CD8-positive, alpha-beta memory T cell (primary cell): ENCODE measurements at regions not wholly inside any gene's neighbourhood (a gene's known extent, or its start where the extent isn't known, plus 50 kb on each side); places are given as distances from the start of the nearest gene placed in this dataset.
"Not testable (repeated sequence)": the region's sequence is repeated elsewhere in the genome, so short reads cannot be mapped to it uniquely, and the experiment has no call there.

Source experiments
- CTCF ChIA-PET: fragments of 350-600 bp; sonication (Branson Sonifier 250); formaldehyde crosslinking; loops from one replicate; lab custom pipeline; 2021; ENCODE audit warnings: antibody characterized with exemption; lab: Charles Lee
- POLR2A ChIA-PET: fragments of 350-600 bp; sonication (Branson Sonifier 250); formaldehyde crosslinking; loops from one replicate; lab custom pipeline; 2021; ENCODE audit warnings: antibody characterized with exemption; lab: Charles Lee
- DNase-seq, 5 donors: peaks; one replicate each; pipeline versions ENCODE4 v3.0.0 to v3.0.0-alpha.2; 2020 to 2022; ENCODE audit warnings: mixed read lengths in 1 of 5
- H3K27ac ChIP-seq: one replicate; pipeline ENCODE4 v1.7.0; 2013; ENCODE audit warnings: low read depth, mild to moderate bottlenecking, low read length, moderate library complexity
- H3K27me3 ChIP-seq: 2 replicates; pipeline ENCODE4 v1.7.0; 2013; ENCODE audit warnings: low read length, mild to moderate bottlenecking; ENCODE audit not compliant: insufficient read depth, poor library complexity, severe bottlenecking
- H3K36me3 ChIP-seq: 2 replicates; pipeline ENCODE4 v1.7.0; 2013; ENCODE audit warnings: mild to moderate bottlenecking, low read length, moderate library complexity; ENCODE audit not compliant: insufficient read depth
- H3K4me1 ChIP-seq: 2 replicates; pipeline ENCODE4 v1.7.0; 2013; ENCODE audit warnings: mild to moderate bottlenecking, low read length, moderate library complexity; ENCODE audit not compliant: insufficient read depth
- H3K4me3 ChIP-seq: 2 replicates; pipeline ENCODE4 v1.7.0; 2013; ENCODE audit warnings: mild to moderate bottlenecking, low read length
- H3K9me3 ChIP-seq: 2 replicates; pipeline ENCODE4 v1.7.0; 2013; ENCODE audit warnings: mild to moderate bottlenecking, low read length
- H3K27ac Mint-ChIP-seq, 8 donors: one replicate each; pipeline ENCODE4 v1.8.0; 2020 to 2021; ENCODE audit warnings: mixed read lengths in 8 of 8, mild to moderate bottlenecking in 6 of 8, inconsistent platforms in 3 of 8, moderate library complexity in 3 of 8
- H3K27me3 Mint-ChIP-seq, 2 donors: one replicate each; pipeline ENCODE4 v1.8.0; 2020 to 2021; ENCODE audit warnings: mixed read lengths in 2 of 2, mild to moderate bottlenecking in 1 of 2, moderate library complexity in 1 of 2
- H3K36me3 Mint-ChIP-seq, 3 donors: one replicate each; pipeline ENCODE4 v1.8.0; 2020 to 2021; ENCODE audit warnings: mixed read lengths in 3 of 3, inconsistent platforms in 1 of 3, mild to moderate bottlenecking in 1 of 3
- H3K4me1 Mint-ChIP-seq, 3 donors: one replicate each; pipeline ENCODE4 v1.8.0; 2020 to 2021; ENCODE audit warnings: mixed read lengths in 3 of 3, inconsistent platforms in 1 of 3, mild to moderate bottlenecking in 1 of 3
- H3K4me3 Mint-ChIP-seq, 7 donors: one replicate each; pipeline ENCODE4 v1.8.0; 2020 to 2021; ENCODE audit warnings: mixed read lengths in 7 of 7, mild to moderate bottlenecking in 6 of 7, moderate library complexity in 4 of 7, inconsistent platforms in 2 of 7
- H3K9me3 Mint-ChIP-seq, 5 donors: one replicate each; pipeline ENCODE4 v1.8.0; 2020 to 2022; ENCODE audit warnings: mixed read lengths in 5 of 5, mild to moderate bottlenecking in 3 of 5, moderate library complexity in 2 of 5, inconsistent platforms in 1 of 5

- Mint-ChIP-seq H3K27me3 (no peaks in the 10 kb centered on the region), H3K27ac (no peak overlapping the region), H3K36me3 (peaks cover 0 to 2% (median 0%) of the 10 kb centered on the region in 3 donors), H3K4me3 (no peak overlapping the region), H3K9me3 (peaks cover 7 to 40% (median 17%) of the 10 kb centered on the region in 5 donors), H3K4me1 (no peaks in the 10 kb centered on the region)
- ChIA-PET POLR2A (no interaction called here), CTCF (no interaction called here)
- Histone ChIP-seq H3K4me3 (no peak overlapping the region), H3K36me3 (no peaks in the 10 kb centered on the region), H3K9me3 (no peaks in the 10 kb centered on the region), H3K4me1 (no peaks in the 10 kb centered on the region), H3K27ac (no peak overlapping the region), H3K27me3 (no peaks in the 10 kb centered on the region)
- no peak for DNase-seq
Measured at GRCh38 chr11:50267851-50268250, 235.2 kb downstream of the OR4C45 start.

- Histone ChIP-seq H3K27ac (no peak overlapping the region), H3K4me3 (no peak overlapping the region), H3K27me3 (no peaks in the 10 kb centered on the region), H3K4me1 (no peaks in the 10 kb centered on the region), H3K36me3 (no peaks in the 10 kb centered on the region), H3K9me3 (no peaks in the 10 kb centered on the region)
- Mint-ChIP-seq H3K4me1 (no peaks in the 10 kb centered on the region), H3K4me3 (no peak overlapping the region), H3K9me3 (peaks cover 16 to 29% (median 23%) of the 10 kb centered on the region in 5 donors), H3K27ac (no peak overlapping the region), H3K36me3 (no peaks in the 10 kb centered on the region), H3K27me3 (no peaks in the 10 kb centered on the region)
- CTCF ChIA-PET: no interaction called here
- POLR2A ChIA-PET: no interaction called here
- DNase-seq: no peak
Measured at GRCh38 chr11:50275133-50275532, 242.5 kb downstream of the OR4C45 start.

DNA sequence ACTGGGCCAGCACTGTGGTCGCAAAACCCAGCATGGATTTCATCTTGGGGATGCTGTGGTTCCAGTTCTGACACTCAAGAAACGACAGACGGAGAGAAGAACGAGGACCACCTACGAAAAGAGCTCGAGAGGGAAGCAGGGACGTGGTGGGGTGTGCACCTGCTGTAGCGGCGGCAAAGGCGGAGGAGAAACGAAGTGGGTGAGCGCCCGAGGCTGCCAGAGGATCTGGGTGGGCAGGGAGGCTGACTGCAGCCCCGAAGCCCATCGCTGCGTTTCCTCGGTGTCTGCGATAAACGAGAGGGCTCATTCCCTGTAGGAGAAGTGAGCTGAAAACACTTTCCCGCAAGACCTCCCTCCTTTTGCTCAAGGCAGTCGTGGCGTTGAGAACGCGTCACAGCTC lies 246.1 kb downstream of the OR4C45 start:
- Histone ChIP-seq H3K4me1 (no peaks in the 10 kb centered on the region), H3K36me3 (no peaks in the 10 kb centered on the region), H3K4me3 (no peak overlapping the region), H3K27ac (no peak overlapping the region), H3K9me3 (no peaks in the 10 kb centered on the region), H3K27me3 (no peaks in the 10 kb centered on the region)
- Mint-ChIP-seq H3K27ac (no peak overlapping the region), H3K4me1 (no peaks in the 10 kb centered on the region), H3K36me3 (no peaks in the 10 kb centered on the region), H3K27me3 (no peaks in the 10 kb centered on the region), H3K4me3 (no peak overlapping the region), H3K9me3 (peaks cover 13 to 40% (median 26%) of the 10 kb centered on the region in 5 donors)
- DNase-seq: no peak
- ChIA-PET CTCF (no interaction called here), POLR2A (no interaction called here)

GRCh38 chr11:50298182-50298988 lies 265.7 kb downstream of the OR4C45 start:
- no peaks in the 10 kb centered on the region for H3K27me3 Mint-ChIP-seq
- no peak overlapping the region for H3K27ac Mint-ChIP-seq
- ChIA-PET POLR2A (no interaction called here), CTCF (no interaction called here)
- H3K27ac ChIP-seq: no peak overlapping the region
- no peaks in the 10 kb centered on the region for H3K9me3 ChIP-seq
- H3K4me3 ChIP-seq: no peak overlapping the region
- H3K4me1 Mint-ChIP-seq: no peaks in the 10 kb centered on the region
- H3K27me3 ChIP-seq: no peaks in the 10 kb centered on the region
- H3K9me3 Mint-ChIP-seq: peaks cover 3 to 18% (median 10%) of the 10 kb centered on the region in 5 donors
- no peaks in the 10 kb centered on the region for H3K4me1 ChIP-seq
- no peaks in the 10 kb centered on the region for H3K36me3 Mint-ChIP-seq
- DNase-seq: no peak
- H3K4me3 Mint-ChIP-seq: no peak overlapping the region
- H3K36me3 ChIP-seq: no peaks in the 10 kb centered on the region

DNA sequence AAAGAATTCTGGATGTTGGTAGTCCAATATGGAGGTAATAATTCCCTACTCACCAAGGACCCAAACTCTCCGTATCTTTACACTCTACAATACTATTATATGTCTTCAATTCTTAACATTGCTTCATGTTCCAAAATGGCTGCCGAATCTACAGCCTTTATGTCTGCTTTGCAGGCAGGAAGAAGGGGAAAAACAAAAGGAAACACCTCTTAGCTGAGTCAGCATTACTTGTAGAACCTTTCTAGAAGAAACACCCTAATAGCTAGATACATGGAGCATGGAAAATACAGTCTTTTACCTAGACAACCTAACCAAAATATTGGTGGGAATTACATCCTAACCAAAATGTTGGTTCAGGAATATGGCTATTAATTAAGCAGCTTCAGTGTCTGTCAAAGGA lies 298.0 kb downstream of the OR4C45 start:
- H3K4me3 Mint-ChIP-seq, H3K36me3 ChIP-seq, DNase-seq, H3K27ac Mint-ChIP-seq, CTCF ChIA-PET, H3K4me1 ChIP-seq, POLR2A ChIA-PET, H3K36me3 Mint-ChIP-seq, H3K9me3 ChIP-seq, H3K27me3 Mint-ChIP-seq, H3K27me3 ChIP-seq, H3K4me1 Mint-ChIP-seq, H3K27ac ChIP-seq, H3K4me3 ChIP-seq: not testable (repeated sequence)
- peaks cover 21 to 54% (median 33%) of the 10 kb centered on the region in 5 donors for H3K9me3 Mint-ChIP-seq

DNA sequence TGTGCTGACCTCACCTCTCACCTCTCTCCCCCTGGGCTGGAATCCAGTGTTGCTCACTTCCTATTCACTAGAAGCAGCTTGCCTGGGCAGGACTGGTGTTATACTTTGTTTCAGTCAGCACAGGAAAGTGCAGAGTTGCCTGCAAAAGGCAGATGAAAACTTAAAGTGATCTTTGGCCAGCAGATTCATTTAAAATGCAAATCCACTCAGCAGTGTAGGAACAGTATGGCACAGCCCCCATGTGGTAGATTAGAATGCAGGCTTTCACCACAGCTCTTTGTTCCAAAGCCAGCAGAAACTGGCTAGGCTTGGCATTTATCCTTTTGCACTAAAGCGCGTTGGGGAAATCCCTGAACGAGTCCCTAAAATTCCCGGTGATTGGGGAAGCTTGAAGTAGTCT lies 301.2 kb downstream of the OR4C45 start:
- H3K27me3 Mint-ChIP-seq: no peaks in the 10 kb centered on the region
- H3K27ac ChIP-seq: no peak overlapping the region
- H3K4me1 Mint-ChIP-seq: no peaks in the 10 kb centered on the region
- CTCF ChIA-PET: no interaction called here
- POLR2A ChIA-PET: no interaction called here
- no peaks in the 10 kb centered on the region for H3K9me3 ChIP-seq
- H3K27ac Mint-ChIP-seq: no peak overlapping the region
- H3K4me3 ChIP-seq: no peak overlapping the region
- H3K36me3 ChIP-seq: no peaks in the 10 kb centered on the region
- no peaks in the 10 kb centered on the region for H3K27me3 ChIP-seq
- H3K36me3 Mint-ChIP-seq: no peaks in the 10 kb centered on the region
- no peak overlapping the region for H3K4me3 Mint-ChIP-seq
- no peak for DNase-seq
- peaks cover 18 to 40% (median 28%) of the 10 kb centered on the region in 5 donors for H3K9me3 Mint-ChIP-seq
- no peaks in the 10 kb centered on the region for H3K4me1 ChIP-seq

DNA sequence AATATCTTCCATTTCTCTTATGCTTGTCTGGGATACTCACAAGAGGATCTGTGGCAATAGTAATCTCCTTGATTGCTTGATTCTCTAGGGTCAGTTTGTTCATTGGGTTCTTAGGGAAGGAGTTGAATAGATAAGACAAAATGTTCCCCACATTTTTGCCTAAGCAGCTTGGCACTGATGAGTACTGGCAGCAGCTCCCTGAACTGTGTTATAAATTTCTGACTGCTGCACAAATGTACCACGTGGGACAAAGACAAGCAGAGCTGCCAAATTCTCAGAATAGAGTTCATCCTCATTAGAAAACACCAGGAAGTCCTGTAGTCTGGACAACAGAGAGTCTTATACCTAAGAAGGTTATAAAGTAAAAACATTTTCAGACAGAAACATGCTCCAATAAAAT lies 304.8 kb downstream of the OR4C45 start:
- H3K36me3 Mint-ChIP-seq, CTCF ChIA-PET, H3K36me3 ChIP-seq, POLR2A ChIA-PET, H3K4me3 ChIP-seq, H3K27ac ChIP-seq, H3K27me3 Mint-ChIP-seq, H3K27me3 ChIP-seq, H3K27ac Mint-ChIP-seq, H3K9me3 ChIP-seq, DNase-seq, H3K4me3 Mint-ChIP-seq, H3K4me1 Mint-ChIP-seq, H3K4me1 ChIP-seq: not testable (repeated sequence)
- peaks cover 11 to 30% (median 17%) of the 10 kb centered on the region in 5 donors for H3K9me3 Mint-ChIP-seq

GRCh38 chr11:50348018-50348417 lies 315.3 kb downstream of the OR4C45 start:
- POLR2A ChIA-PET, H3K4me3 Mint-ChIP-seq, H3K4me1 ChIP-seq: not testable (repeated sequence)

More at GRCh38 chr11:50348018-50348417, 315.3 kb downstream of the OR4C45 start:
- H3K27ac Mint-ChIP-seq, H3K4me1 Mint-ChIP-seq, H3K4me3 ChIP-seq, H3K36me3 ChIP-seq, H3K27me3 Mint-ChIP-seq, H3K27me3 ChIP-seq, H3K27ac ChIP-seq, CTCF ChIA-PET, H3K36me3 Mint-ChIP-seq, DNase-seq, H3K9me3 ChIP-seq, H3K9me3 Mint-ChIP-seq: not testable (repeated sequence)
